WERI-Rb-1 (cell line): ENCODE measurements at regions not wholly inside any gene's neighbourhood (a gene's known extent, or its start where the extent isn't known, plus 50 kb on each side); places are given as distances from the start of the nearest gene placed in this dataset.

ENCODE experiments used
- DNase-seq: peaks from one replicate; pipeline ENCODE4 v3.0.0-alpha.2; 2020
- H3K27ac ChIP-seq: fragments of 250-450 bp; sonication (Bioruptor Pico); 2 replicates; pipeline ENCODE4 v1.5.1; 2020; ENCODE audit warnings: mild to moderate bottlenecking, moderate library complexity
- H3K27me3 ChIP-seq: fragments of 250-450 bp; sonication (Bioruptor Pico); 2 replicates; pipeline ENCODE4 v1.5.1; 2021; ENCODE audit warnings: mild to moderate bottlenecking, low read depth, moderate library complexity; ENCODE audit not compliant: insufficient read depth, severe bottlenecking
- H3K36me3 ChIP-seq: fragments of 250-450 bp; sonication (Bioruptor Pico); 2 replicates; pipeline ENCODE4 v1.5.1; 2020; ENCODE audit warnings: mild to moderate bottlenecking, moderate library complexity
- H3K4me3 ChIP-seq: 2 replicates; pipeline ENCODE4 v1.5.1; 2011; ENCODE audit warnings: low read depth, mild to moderate bottlenecking, control low read depth, low read length
- H3K9me3 ChIP-seq: fragments of 250-450 bp; sonication (Bioruptor Pico); 2 replicates; pipeline ENCODE4 v1.5.1; 2021; ENCODE audit warnings: mild to moderate bottlenecking, moderate library complexity; ENCODE audit not compliant: severe bottlenecking
- CTCF ChIP-seq: IDR thresholded peaks from 2 replicates; pipeline ENCODE4 v1.5.1; 2011; ENCODE audit warnings: low read depth, mild to moderate bottlenecking, control low read depth, inconsistent platforms, low read length

GRCh38 chr3:87335931-87336330 is 59.5 kb upstream of the POU1F1 start:
- DNase-seq = no peak
- Histone ChIP-seq H3K36me3 (no peaks in the 10 kb centered on the region), H3K9me3 (no peaks in the 10 kb centered on the region), H3K27ac (no peak overlapping the region), H3K27me3 (no peaks in the 10 kb centered on the region), H3K4me3 (no peak overlapping the region)
- no peak for TF ChIP-seq CTCF

GRCh38 chr3:87333393-87333892 is 57.1 kb upstream of the POU1F1 start:
- Histone ChIP-seq H3K9me3 (no peaks in the 10 kb centered on the region), H3K36me3 (no peaks in the 10 kb centered on the region), H3K27me3 (no peaks in the 10 kb centered on the region), H3K4me3 (no peak overlapping the region), H3K27ac (no peak overlapping the region)
- no peak for TF ChIP-seq CTCF
- DNase-seq = no peak

- H3K27me3 ChIP-seq = no peaks in the 10 kb centered on the region
- H3K36me3 ChIP-seq = no peaks in the 10 kb centered on the region
- H3K27ac ChIP-seq = no peak overlapping the region
- no peak for DNase-seq
- TF ChIP-seq CTCF = no peak
- H3K4me3 ChIP-seq = no peak overlapping the region
- no peaks in the 10 kb centered on the region for H3K9me3 ChIP-seq
Observed at GRCh38 chr3:87332789-87333188, 56.4 kb upstream of the POU1F1 start.

GRCh38 chr3:87329065-87329464 is 52.7 kb upstream of the POU1F1 start:
- Histone ChIP-seq H3K27ac (no peak overlapping the region), H3K9me3 (no peaks in the 10 kb centered on the region), H3K36me3 (no peaks in the 10 kb centered on the region), H3K27me3 (no peaks in the 10 kb centered on the region), H3K4me3 (no peak overlapping the region)
- no peak for TF ChIP-seq CTCF
- DNase-seq = no peak
